A673 (cell line): ENCODE measurements at regions not wholly inside any gene's neighbourhood (a gene's known extent, or its start where the extent isn't known, plus 50 kb on each side); places are given as distances from the start of the nearest gene placed in this dataset.
"Not testable (repeated sequence)": the region's sequence is repeated elsewhere in the genome, so short reads cannot be mapped to it uniquely, and the experiment has no call there.

Experiments
- BruUV-seq: library from RNA; stranded (reverse); fragments of 400-500 nt; replicated peaks from 2 replicates; lab custom pipeline; 2021; lab: Mats Ljungman, UMichigan
- CTCF ChIA-PET: fragments of 300-600 bp; sonication (Branson Sonifier 250); formaldehyde crosslinking; loops from one replicate; lab custom pipeline; 2022; ENCODE audit warnings: antibody characterized with exemption; lab: Charles Lee
- POLR2A ChIA-PET: fragments of 300-600 bp; sonication (Branson Sonifier 250); formaldehyde crosslinking; loops from one replicate; lab custom pipeline; 2022; ENCODE audit warnings: antibody characterized with exemption; ENCODE audit not compliant: low non-redundant PET; lab: Charles Lee
- DNase-seq: peaks from one replicate; pipeline ENCODE4 v3.0.0-alpha.2; 2015; ENCODE audit warnings: low spot score
- H3K27ac ChIP-seq: fragments of 200-600 bp; sonication (generic); 2 replicates; pipeline ENCODE4 v1.5.1; 2016; ENCODE audit warnings: mixed run types, low read depth, mild to moderate bottlenecking, mixed read lengths, antibody characterized with exemption, low read length; ENCODE audit not compliant: poor library complexity, severe bottlenecking
- H3K27me3 ChIP-seq: fragments of 200-600 bp; sonication (generic); replicated peaks from 2 replicates; pipeline ENCODE4 v1.6.1; 2017; ENCODE audit warnings: mixed run types, low read depth, mild to moderate bottlenecking, mixed read lengths, antibody characterized with exemption, low read length; ENCODE audit not compliant: insufficient read depth, poor library complexity
- H3K36me3 ChIP-seq: fragments of 200-600 bp; sonication (generic); 2 replicates; pipeline ENCODE4 v1.6.1; 2016; ENCODE audit warnings: mixed run types, mild to moderate bottlenecking, mixed read lengths, antibody characterized with exemption, low read length; ENCODE audit not compliant: insufficient read depth, poor library complexity, severe bottlenecking
- H3K4me1 ChIP-seq: fragments of 200-600 bp; sonication (generic); 2 replicates; pipeline ENCODE4 v1.6.1; 2017; ENCODE audit warnings: mixed run types, mild to moderate bottlenecking, mixed read lengths, antibody characterized with exemption, low read length; ENCODE audit not compliant: insufficient read depth, poor library complexity, severe bottlenecking
- H3K4me3 ChIP-seq: fragments of 200-600 bp; sonication (generic); 2 replicates; pipeline ENCODE4 v1.5.1; 2016; ENCODE audit warnings: low read depth, mixed run types, mild to moderate bottlenecking, mixed read lengths, low read length; ENCODE audit not compliant: poor library complexity, severe bottlenecking
- H3K9me3 ChIP-seq: fragments of 200-600 bp; sonication (generic); 2 replicates; pipeline ENCODE4 v1.6.1; 2016; ENCODE audit warnings: mixed run types, low read depth, mild to moderate bottlenecking, mixed read lengths, antibody characterized with exemption, low read length; ENCODE audit not compliant: poor library complexity, severe bottlenecking
- EZH2 ChIP-seq: fragments of 200-600 bp; sonication (generic); IDR thresholded peaks from 2 replicates; pipeline ENCODE4 v1.6.1; 2017; ENCODE audit warnings: borderline replicate concordance, low read depth, mild to moderate bottlenecking, mixed read lengths, antibody characterized with exemption, low read length; ENCODE audit not compliant: poor library complexity, severe bottlenecking
- intact Hi-C: fragments of 100-400 bp; cut with micrococcal nuclease; formaldehyde crosslinking; loops from one replicate; pipeline ENCODE4 v1.10.0; 2022; ENCODE audit not compliant: unreplicated experiment
- TF ChIP-seq, protein P1 (sequence below): fragments of 300-800, 200-600 bp; sonication (generic); conservative IDR thresholded peaks from 2 replicates; pipeline ENCODE4 v1.5.1; 2017; ENCODE audit warnings: low read depth, mild to moderate bottlenecking, antibody characterized with exemption, low read length, moderate library complexity, mixed read lengths

DNA sequence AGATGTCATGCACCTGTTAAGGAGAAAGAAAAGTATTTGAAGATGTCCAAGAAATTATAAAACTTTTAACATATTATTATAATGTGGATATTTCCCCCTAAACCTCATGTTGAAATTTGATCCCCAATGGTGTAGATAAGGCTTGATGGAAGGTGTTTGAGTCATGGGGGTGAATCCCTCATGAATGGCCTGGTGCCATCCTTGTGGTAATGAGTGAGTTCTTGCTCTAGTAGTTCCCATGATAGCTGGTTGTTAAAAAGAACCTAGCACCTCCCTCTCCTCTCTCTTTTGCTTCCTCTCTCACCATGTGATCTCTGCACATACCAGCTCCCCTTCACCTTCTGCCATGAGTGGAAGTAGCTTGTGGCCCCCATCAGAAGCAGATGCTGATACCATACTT is 176.6 kb upstream of the NR3C2 start:
- ChIA-PET POLR2A (no interaction called here), CTCF (no interaction called here)
- DNase-seq = no peak
- Histone ChIP-seq H3K27me3 (no peaks in the 10 kb centered on the region), H3K36me3 (no peaks in the 10 kb centered on the region), H3K9me3 (peaks cover 6% of the 10 kb centered on the region), H3K4me1 (no peaks in the 10 kb centered on the region), H3K27ac (no peak overlapping the region), H3K4me3 (no peak overlapping the region)
- no peak for TF ChIP-seq EZH2
- BruUV-seq = no TSS peak
- intact Hi-C loops = no loop called here

DNA sequence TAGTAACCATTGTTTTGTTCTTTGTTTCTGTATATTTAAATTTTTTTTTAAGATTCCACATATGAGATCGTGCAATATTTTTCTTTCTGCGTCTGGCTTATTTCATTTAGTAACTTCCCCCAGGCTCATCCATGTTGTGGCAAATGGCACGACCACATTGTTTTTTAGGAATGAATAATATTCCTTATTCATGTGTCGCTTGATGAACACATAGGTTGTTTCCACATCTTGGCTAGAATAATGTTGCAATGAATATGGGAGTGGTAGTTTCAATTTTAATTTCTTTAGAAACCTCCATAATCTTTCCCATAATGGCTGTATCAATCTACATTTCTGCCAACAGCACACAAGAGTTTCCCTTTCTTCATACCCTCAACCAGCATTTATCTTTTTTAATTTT is 166.8 kb upstream of the NR3C2 start:
- ChIA-PET CTCF (no interaction called here), POLR2A (no interaction called here)
- TF ChIP-seq EZH2 = no peak
- TF ChIP-seq, protein P1, sequence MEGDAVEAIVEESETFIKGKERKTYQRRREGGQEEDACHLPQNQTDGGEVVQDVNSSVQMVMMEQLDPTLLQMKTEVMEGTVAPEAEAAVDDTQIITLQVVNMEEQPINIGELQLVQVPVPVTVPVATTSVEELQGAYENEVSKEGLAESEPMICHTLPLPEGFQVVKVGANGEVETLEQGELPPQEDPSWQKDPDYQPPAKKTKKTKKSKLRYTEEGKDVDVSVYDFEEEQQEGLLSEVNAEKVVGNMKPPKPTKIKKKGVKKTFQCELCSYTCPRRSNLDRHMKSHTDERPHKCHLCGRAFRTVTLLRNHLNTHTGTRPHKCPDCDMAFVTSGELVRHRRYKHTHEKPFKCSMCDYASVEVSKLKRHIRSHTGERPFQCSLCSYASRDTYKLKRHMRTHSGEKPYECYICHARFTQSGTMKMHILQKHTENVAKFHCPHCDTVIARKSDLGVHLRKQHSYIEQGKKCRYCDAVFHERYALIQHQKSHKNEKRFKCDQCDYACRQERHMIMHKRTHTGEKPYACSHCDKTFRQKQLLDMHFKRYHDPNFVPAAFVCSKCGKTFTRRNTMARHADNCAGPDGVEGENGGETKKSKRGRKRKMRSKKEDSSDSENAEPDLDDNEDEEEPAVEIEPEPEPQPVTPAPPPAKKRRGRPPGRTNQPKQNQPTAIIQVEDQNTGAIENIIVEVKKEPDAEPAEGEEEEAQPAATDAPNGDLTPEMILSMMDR = no peak
- H3K9me3 ChIP-seq = no peaks in the 10 kb centered on the region
- no TSS peak for BruUV-seq
- intact Hi-C loops = no loop called here
- H3K4me3 ChIP-seq = no peak overlapping the region
- H3K36me3 ChIP-seq = no peaks in the 10 kb centered on the region
- H3K27me3 ChIP-seq = no peaks in the 10 kb centered on the region
- no peaks in the 10 kb centered on the region for H3K4me1 ChIP-seq
- H3K27ac ChIP-seq = no peak overlapping the region
- DNase-seq = no peak

DNA sequence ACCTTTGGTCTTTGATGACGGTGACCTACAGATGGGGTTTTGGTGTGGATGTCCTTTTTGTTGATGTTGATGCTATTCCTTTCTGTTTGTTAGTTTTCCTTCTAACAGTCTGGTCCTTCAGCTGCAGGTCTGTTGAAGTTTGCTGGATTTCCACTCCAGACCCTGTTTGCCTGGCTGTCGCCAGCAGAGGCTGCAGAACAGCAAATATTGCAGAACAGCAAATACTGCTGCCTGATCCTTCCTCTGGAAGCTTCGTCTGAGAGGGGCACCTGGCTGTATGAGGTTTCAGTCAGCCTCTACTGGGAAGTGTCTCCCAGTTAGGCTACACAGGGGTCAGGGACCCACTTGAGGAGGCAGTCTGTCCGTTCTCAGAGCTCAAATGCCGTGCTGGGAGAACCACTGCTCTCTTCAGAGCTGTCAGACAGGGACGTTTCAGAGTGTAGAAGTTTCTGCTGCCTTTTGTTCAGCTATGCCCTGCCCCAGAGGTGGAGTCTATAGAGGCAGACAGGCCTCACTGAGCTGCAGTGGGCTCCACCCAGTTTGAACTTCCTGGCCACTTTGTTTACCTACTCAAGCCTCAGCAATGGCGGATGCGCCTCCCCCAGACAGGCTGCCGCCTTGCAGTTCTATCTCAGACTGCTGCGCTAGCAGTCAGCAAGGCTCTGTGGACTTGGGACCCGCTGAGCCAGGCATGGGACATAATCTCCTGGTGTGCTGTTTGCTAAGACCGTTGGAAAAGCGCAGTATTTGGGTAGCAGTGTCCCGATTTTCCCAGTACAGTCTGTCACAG is 156.4 kb upstream of the NR3C2 start:
- intact Hi-C loops, H3K9me3 ChIP-seq, DNase-seq, H3K4me1 ChIP-seq, CTCF ChIA-PET, H3K27me3 ChIP-seq, BruUV-seq, H3K27ac ChIP-seq, H3K4me3 ChIP-seq, H3K36me3 ChIP-seq, POLR2A ChIA-PET: not testable (repeated sequence)

DNA sequence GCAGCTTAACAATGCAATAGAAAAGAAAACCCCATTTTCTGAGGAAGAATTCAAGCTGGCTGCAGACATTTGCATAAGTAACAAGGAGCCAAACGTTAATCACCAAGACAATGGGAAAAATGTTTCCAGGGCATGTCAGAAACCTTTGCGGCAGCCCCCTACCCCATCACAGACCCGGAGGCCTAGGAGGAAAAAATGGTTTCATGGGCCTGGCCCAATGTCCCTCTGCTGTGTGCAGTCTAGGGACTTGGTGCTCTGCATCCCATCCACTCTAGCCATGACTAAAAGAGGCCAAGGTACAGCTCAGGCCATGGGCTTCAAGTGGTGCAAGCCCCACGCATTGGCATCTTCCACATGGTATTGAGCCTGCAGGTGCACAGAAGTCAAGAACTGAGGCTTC is 147.0 kb upstream of the NR3C2 start:
- POLR2A ChIA-PET = no interaction called here
- no peak overlapping the region for H3K4me3 ChIP-seq
- no TSS peak for BruUV-seq
- H3K27ac ChIP-seq = no peak overlapping the region
- H3K27me3 ChIP-seq = no peaks in the 10 kb centered on the region
- intact Hi-C loops = no loop called here
- H3K36me3 ChIP-seq = no peaks in the 10 kb centered on the region
- CTCF ChIA-PET = no interaction called here
- no peaks in the 10 kb centered on the region for H3K4me1 ChIP-seq
- TF ChIP-seq EZH2 = no peak
- TF ChIP-seq, protein P1 = no peak
- H3K9me3 ChIP-seq = peaks cover 3% of the 10 kb centered on the region
- DNase-seq = no peak
